HL-60 (cell line): ENCODE measurements at regions not wholly inside any gene's neighbourhood (a gene's known extent, or its start where the extent isn't known, plus 50 kb on each side); places are given as distances from the start of the nearest gene placed in this dataset.

Experiments
- DNase-seq, 2 experiments: peaks; one replicate each; pipeline ENCODE4 v3.0.0-alpha.2; 2010 to 2020; ENCODE audit warnings: low read depth in 1 of 2, low spot score in 1 of 2
- H3K27ac ChIP-seq: fragments of 250-450 bp; sonication (Bioruptor Pico); replicated peaks from 2 replicates; pipeline ENCODE4 v1.5.1; 2020; ENCODE audit warnings: mild to moderate bottlenecking, moderate library complexity
- H3K27me3 ChIP-seq: fragments of 250-450 bp; sonication (Bioruptor Pico); 2 replicates; pipeline ENCODE4 v1.5.1; 2021; ENCODE audit warnings: mild to moderate bottlenecking, moderate library complexity; ENCODE audit not compliant: insufficient read depth, poor library complexity, severe bottlenecking
- H3K4me3 ChIP-seq: replicated peaks from 2 replicates; pipeline ENCODE4 v1.5.1; 2011; ENCODE audit warnings: mild to moderate bottlenecking, control low read depth, low read length; ENCODE audit not compliant: insufficient read depth
- CTCF ChIP-seq: IDR thresholded peaks from one replicate; pipeline ENCODE4 v1.5.1; 2011; ENCODE audit warnings: low read length, control low read depth, inconsistent platforms; ENCODE audit not compliant: insufficient read depth
- GABPA ChIP-seq: IDR thresholded peaks from 2 replicates; pipeline ENCODE4 v1.6.1; 2012; ENCODE audit warnings: low read depth
- POLR2AphosphoS5 ChIP-seq: IDR thresholded peaks from 2 replicates; pipeline ENCODE4 v1.6.1; 2012; ENCODE audit warnings: low read depth
- REST ChIP-seq: IDR thresholded peaks from 2 replicates; pipeline ENCODE4 v1.6.1; 2012; ENCODE audit warnings: low read depth; ENCODE audit not compliant: insufficient replicate concordance
- SPI1 ChIP-seq: IDR thresholded peaks from 2 replicates; pipeline ENCODE4 v1.6.1; 2012; ENCODE audit warnings: low read depth, mild to moderate bottlenecking, borderline replicate concordance

GRCh38 chr22:27217154-27217553 is 559.8 kb downstream of the MIAT start:
- Histone ChIP-seq H3K27me3 (no peaks in the 10 kb centered on the region), H3K4me3 (no peak overlapping the region), H3K27ac (no peak overlapping the region)
- TF ChIP-seq GABPA (no peak), POLR2AphosphoS5 (no peak), REST (no peak), CTCF (no peak), SPI1 (no peak)
- DNase-seq = no peak

GRCh38 chr22:27218012-27218920 is 560.9 kb downstream of the MIAT start:
- Histone ChIP-seq H3K27ac (no peak overlapping the region), H3K4me3 (no peak overlapping the region), H3K27me3 (no peaks in the 10 kb centered on the region)
- no peak for DNase-seq
- no peak for TF ChIP-seq SPI1
- no peak for TF ChIP-seq GABPA
- TF ChIP-seq POLR2AphosphoS5 = no peak
- no peak for TF ChIP-seq REST
- no peak for TF ChIP-seq CTCF

- Histone ChIP-seq H3K4me3 (no peak overlapping the region), H3K27me3 (no peaks in the 10 kb centered on the region), H3K27ac (no peak overlapping the region)
- TF ChIP-seq REST (no peak), CTCF (no peak), SPI1 (no peak), GABPA (no peak), POLR2AphosphoS5 (no peak)
- DNase-seq = no peak
Observed at GRCh38 chr22:27219036-27219435, 561.6 kb downstream of the MIAT start.
